GM18519 (cell line): ENCODE measurements at regions not wholly inside any gene's neighbourhood (a gene's known extent, or its start where the extent isn't known, plus 50 kb on each side); places are given as distances from the start of the nearest gene placed in this dataset.

ENCODE experiments used
- ATAC-seq: cut with Tn5 transposase; IDR thresholded peaks from one replicate; pipeline ENCODE4 v1.9.1; 2021; ENCODE audit warnings: mild to moderate bottlenecking, moderate library complexity; ENCODE audit not compliant: unreplicated experiment, low FRiP score

- no peak for ATAC-seq
Observed at GRCh38 chr9:105187781-105188180, 56.7 kb upstream of the SLC44A1 start.

- no peak for ATAC-seq
Observed at GRCh38 chr9:105188746-105189145, 55.7 kb upstream of the SLC44A1 start.

- peak; percentile 51 for ATAC-seq
Observed at GRCh38 chr9:105191508-105192121, 52.8 kb upstream of the SLC44A1 start.

- ATAC-seq, result no peak
Observed at GRCh38 chr9:105193560-105193959, 50.9 kb upstream of the SLC44A1 start.

- no peak for ATAC-seq
Observed at GRCh38 chr9:105194234-105194633, 50.2 kb upstream of the SLC44A1 start.
